Activated naive CD4-positive, alpha-beta T cell (primary cell): ENCODE measurements at regions not wholly inside any gene's neighbourhood (a gene's known extent, or its start where the extent isn't known, plus 50 kb on each side); places are given as distances from the start of the nearest gene placed in this dataset.

Experiments
- DNase-seq, 4 experiments: peaks; one replicate each; lab custom pipeline; 2025; lab: John Stamatoyannopoulos, UW

DNA sequence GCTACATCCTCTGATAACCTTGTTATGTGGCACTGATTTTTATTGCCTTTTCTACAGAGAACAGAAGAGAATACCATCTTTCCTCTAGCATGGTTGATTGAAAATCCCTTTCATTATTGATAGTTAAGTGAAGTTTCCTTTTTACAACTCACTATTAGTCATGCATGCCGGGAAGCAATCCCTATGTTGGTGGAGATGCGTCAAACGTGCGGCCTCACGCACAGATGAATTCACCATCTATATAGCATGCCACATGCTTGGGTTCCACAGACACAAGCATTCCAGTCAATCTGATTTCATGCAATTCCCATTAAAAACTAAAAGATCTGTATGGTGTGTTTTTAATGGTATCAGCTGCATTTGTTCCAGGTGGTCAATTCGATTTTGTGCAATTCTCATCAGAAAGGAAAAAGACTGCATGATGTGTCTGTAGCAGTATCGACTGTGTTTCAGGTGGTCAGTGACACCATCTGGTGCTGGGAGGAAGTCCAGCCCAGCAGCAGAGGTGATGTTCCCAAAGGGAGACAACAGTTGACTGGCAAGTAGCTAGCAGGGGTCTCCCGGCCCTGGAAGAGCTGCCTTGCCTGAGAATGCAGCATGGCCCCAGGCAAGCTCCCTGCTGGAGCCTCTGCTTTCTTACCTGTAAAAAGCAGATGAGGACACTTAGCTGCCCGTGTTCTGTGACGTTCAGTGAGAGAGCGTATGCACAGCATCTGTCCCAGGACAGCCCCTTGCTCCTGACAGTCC lies 151.3 kb upstream of the NCK2 start:
- no peak for DNase-seq

DNA sequence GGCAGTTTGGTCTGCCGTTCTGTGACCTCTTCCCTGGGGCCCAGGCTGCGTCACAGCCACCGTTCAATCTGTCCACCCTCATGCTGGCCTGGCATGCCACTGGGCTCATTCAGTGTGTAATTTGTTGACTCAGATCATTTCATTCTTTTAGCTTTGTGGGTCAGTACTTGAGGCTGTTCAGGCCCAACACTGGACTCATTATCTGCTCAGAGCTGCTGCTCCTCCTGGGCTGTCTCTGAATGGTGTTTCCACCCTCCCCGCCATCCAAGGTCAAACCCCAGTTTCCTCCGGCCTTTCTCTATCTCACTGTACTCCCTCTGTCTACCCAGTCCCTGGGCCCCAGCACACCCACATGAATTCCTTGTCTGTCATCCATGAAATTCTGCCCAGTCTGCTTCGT lies 152.4 kb upstream of the NCK2 start:
- DNase-seq: no peak

DNA sequence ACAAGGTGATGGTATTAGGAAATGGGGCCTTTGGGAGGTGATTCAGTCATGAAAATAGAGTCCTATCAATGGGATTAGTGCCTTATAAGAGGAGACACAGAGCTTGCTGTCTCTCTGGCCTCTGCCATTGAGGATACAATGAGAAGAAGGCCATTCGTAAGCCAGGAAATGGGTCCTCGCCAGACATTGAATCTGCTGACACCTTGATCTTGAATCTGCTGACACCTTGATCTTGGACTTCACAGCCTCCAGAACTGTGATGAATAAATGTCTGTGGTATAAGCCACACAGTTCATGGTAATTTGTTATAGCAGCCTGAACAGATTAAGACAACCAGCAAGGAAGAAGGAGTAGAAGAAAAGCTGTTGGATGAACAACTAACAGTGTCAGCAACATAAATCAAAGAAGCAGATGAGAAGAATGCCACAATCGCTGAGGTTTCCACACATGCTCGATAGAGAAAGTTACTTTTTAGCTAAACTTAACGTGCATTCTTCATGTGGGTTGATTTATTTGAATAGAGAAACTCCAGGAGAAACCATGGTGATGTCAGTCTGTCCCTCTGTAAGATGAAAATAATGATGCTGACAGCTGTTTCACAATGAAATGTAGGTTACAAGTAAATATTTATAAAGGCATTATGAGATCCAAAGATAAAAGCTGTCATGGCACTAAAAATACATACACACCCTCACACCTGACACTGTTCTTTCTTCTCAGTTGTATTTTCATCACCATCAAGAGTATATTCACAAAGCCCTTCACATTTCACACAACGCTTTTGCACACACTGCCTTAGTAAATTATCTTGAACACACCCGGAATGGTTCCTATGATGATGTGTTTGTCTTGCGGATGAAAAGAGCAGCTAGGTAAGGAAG lies 153.7 kb upstream of the NCK2 start:
- DNase-seq: no peak

DNA sequence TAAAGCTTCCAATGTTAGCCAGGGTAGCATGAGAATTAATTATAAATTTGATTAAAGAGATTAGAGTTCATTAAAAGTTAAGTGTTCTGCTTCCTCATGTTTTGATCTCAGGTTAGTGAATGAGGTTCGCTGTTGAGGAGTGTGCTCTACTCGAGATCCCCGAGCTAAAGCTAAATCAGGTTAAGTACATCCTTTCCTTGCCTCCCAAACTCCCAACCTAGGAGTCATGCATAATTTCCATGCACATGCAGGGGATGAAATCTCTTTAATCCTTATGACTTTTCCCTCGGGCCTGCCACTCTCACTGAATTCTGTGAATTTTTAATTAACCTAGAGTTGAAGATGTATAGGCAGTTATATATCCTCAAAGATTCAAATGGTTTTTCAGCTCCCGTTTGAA lies 156.1 kb upstream of the NCK2 start:
- DNase-seq: no peak

DNA sequence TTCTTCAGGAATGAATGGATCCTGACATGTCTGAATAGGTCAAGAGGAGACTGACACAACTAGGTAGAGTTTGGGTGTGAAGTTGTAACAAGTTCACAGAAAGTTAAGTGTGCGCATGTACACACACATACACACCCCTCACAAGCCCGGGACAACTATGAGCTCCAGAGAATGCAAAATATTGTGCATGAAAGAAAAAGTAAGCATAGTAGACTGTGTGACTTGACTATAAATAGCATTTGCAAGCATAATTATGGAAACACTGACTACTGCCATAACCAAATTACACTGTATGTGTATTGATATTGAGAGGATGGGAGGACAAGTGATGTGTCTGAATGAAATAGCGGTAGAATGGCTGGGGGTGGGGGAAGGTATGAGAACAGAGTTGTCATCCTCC lies 157.1 kb upstream of the NCK2 start:
- no peak for DNase-seq

DNA sequence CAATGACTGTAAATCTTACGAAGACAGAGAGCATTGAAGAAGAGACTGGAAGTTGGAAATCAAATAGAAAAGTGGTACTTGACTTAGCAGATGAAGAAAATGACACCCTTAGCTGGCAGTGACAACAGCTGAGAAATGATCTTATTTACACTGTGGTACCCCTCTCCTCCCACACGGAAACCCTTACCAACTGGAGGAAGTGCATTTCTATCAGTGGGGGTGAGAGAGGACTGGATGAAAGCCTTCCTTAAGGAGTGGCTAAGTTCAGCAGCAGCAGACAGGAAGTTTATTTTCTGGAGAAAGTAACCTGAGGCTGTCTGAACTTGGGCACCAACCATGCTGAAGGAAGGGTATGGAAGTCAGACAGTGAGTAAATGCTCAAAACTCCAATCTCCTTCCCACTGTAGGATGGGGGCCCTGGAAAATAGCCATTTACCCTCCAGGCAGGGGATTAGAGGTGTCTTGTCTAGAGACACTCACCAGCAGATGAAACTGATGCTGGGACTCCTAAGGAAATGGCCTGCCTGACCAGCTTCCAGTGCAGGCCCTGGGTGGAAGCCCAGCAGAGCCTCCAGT lies 160.2 kb upstream of the NCK2 start:
- DNase-seq: no peak

DNA sequence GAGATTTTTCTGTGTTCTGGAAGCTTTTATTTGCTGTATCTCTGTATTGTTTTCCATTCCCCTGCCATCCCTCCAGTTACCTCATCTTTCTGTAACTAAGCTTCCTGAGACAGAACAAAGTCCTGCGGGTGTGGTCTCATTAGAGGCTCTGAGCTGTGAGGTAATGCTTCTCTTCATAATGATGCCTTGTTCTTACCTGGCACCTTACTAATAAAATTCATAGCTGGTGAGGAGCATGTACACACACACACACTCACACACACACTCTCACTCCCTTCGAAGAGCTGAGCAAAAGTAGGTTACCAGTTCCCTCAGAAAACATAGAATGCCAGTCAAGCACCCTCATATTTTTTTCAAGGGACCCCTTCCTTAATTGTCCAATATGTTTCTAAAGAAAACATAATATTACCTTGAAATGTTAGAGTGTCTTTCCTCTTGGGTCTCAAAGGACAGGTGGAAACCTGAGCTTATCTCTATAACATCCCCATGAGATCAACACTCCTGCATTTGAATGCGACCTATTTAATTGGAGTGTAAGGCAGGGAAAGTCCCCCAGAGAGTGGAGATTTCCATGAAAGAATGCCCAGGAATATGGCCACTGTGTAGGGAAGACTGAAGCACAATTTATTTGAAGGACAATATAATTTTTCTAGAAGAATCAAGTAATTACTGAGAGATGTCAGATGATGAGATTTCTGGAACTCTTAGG lies 161.6 kb upstream of the NCK2 start:
- DNase-seq: no peak

DNA sequence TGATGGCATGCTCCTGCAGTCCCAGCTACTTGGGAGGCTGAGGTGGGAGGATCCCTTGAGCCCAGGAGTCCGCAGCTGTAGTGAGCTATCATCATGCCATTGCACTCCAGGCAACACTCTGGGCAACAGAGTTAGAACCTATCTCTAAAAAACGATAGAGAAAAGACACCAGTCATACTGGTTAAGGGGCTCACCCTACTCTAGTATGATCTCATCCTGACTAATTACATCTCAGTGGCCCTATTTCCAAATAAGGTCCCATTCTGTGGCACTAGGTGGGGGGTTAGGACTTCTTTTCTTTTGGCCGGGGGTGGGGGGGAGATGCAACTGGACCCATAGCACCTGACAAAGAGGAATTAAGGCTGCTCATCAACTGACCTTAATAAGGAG lies 163.2 kb upstream of the NCK2 start:
- DNase-seq: no peak

DNA sequence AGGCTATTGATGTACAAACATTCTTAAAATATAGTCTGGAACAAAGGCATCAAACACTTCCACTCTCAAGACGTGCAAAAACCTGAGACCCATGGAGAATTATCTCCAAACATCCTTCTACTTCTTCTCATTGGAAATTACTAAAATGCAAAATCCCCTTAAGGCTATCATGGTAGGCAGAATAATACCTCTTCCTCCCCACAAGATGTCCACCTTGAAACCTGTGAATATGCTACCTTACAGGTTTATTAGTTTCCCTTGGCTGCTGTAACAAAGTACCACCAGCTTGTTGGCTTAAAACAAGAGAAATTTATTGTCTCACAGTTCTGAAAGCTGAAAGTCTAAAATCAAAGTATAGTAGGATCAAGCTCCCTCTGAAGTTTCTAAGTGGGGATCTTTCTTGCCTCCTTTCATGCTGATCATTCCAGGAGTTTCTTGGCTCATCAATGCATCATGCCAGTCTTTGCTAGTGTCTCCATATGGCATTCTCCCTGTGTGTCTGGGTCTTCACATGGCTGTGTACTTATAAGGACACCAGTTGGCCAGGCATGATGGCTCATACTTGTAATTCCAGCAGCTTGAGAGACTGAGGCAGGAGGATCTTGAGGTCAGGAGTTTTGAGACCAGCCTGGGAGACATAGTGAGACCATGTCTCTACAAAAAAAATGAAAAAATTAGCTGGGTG lies 163.7 kb upstream of the NCK2 start:
- no peak for DNase-seq

DNA sequence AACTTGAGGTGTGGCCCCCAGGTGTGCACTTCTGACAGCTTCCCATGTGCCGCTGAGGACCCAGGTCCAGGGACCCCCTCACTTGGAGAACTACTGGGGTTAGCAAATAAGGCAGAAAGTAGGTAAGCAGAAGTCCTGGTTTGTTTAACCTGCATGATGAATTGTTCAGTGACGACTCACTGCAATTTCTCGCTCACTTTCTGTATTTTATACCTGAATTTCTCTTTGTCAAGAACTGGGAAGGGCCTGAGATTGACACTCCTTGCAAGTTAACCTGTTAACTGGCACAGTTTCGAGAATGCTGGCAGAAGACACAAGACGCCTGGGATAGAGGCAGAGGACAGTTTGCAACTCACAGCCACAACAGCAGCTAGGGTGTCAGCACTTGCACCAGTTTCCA lies 164.5 kb upstream of the NCK2 start:
- no peak for DNase-seq

DNA sequence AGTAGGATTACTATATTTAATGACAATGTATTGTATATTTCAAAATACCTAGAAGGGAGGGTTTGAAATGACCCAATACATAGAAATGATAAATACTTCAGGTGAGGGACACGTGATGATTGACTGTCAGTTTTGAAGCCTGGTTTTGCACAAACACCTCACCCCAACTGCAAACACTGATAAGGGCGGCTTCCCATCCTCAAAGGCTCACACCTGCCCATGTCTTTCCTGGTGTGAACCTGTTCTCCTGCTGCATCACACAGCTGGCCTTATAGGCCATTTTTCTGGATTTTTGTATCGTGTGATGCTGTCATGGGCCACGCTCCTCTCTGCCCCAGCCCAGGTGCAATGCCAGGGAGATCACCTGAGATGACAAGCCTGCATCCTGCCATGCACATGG lies 166.5 kb upstream of the NCK2 start:
- no peak for DNase-seq

DNA sequence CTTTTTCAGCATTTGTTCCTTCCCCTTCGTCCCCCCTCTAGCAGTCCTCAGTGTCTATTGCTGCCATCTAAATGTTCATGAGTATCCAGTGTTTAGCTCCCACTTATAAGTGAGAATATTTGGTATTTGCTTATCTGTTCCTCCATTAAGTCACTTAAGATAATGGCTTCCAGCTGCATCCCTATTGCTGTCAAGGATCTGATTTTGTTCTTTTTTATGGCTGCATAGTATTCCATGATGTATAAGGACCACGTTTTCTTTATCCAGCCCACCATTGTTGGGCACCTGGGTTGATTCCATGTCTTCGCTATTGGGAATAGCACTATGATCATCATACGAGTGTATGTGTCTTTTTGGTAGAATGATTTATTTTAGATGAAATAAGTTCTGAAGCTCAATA lies 166.9 kb upstream of the NCK2 start:
- no peak for DNase-seq

DNA sequence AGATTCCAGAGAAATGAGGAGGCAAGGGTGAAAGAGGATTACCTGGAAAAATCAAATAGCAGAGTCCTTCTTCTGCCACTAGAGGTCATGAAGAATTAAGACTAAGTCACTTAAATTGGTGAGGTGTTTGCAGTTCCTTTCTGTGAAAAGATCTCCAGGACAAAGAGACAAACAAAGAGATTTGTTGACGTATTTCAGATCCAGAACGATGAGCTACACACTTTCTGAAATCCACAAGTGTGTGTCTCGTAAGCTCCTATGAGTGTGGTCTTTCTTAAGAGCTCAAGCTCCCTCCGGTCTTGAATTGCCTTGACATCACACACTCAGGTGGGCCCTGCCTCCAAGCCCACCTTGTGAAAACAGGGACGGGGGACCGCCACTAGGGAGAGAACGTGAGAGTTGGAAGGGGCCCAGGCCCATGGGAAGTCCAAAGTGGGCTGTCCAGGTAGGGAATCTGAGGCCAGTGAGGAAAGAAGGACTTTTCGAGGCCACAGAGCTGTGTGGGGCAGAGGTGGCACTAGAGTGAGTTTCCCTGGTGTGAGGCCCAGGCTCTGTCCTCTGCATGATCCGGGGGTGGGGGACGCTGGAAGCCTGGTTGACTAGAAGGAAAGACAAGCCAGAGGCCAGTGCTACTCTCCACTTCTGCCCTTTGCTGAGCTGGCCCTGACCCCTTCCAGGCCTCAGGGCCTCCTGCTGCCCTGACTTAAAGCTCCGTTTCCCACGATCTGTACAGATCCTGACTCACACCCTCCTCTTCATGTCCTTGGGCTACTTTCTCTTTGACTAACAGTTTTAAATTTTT lies 168.1 kb upstream of the NCK2 start:
- no peak for DNase-seq

DNA sequence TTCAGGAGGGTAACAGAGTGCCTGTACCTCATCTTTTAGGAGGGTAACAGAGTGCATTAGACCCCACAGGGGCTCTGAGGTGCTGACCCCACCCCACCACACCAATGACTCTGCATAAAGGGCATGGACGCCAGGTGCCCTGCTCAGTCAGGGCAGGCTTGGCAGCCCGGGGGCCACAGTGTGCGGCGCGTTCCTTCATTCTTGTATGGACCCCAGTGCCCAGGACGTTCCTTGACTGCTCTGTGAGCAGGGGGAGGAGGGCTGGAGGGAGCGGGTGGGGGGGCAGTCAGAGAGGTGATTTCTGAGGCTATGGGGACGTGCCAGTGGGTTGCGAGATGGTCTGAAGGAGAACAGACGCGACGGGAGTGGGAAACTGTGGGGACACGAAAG lies 168.7 kb upstream of the NCK2 start:
- no peak for DNase-seq

DNA sequence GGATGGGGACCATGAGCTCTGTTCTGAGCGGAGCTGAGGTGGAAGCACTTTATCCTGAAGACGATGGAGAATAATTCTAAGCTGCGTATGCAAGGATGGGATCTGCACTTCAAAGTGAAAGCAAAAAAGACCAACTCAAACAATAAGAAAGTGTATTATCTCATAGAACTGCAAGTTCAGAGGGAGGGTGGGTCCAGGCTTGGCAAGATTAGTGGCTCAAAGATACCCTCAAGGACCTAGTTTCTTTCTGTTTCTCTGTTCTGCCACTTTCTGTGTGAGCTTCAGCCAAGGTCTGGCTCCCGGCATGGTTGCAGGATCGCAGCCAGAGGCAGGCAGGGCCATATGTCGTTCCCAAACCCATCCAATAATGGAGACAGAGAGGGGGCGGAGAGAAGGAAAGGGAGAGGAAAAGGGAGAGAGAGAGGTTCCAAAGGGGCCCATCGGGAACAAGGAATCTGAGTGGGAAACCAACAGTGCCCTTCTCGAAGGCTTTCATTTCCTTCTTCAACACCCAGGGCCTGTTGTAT lies 169.2 kb upstream of the NCK2 start:
- no peak for DNase-seq

DNA sequence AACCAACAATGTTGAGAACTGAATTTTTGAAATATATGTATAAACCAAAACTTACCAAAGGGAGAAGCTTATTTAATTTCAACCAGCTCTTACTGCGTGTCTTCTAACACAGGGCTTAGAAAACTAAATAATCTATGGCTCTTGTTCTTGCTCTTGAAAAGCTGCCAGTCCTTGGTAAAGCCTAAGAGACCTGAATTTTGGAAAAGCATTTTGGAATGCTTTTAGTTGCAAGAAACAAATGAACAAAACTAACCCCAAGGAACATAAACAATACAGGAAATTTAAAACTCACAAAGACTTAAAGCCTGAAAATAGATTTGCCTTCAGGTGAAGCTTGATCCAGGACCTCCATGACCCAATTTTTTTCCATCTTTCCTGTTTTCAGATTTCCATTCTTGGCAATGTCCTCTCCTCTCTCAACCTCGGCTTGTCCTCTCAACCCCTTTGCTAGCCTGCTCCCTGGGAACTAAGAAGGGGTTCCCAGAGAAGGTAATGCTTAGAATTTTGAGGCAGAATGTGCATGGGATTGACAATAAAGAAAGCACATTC lies 169.8 kb upstream of the NCK2 start:
- no peak for DNase-seq

DNA sequence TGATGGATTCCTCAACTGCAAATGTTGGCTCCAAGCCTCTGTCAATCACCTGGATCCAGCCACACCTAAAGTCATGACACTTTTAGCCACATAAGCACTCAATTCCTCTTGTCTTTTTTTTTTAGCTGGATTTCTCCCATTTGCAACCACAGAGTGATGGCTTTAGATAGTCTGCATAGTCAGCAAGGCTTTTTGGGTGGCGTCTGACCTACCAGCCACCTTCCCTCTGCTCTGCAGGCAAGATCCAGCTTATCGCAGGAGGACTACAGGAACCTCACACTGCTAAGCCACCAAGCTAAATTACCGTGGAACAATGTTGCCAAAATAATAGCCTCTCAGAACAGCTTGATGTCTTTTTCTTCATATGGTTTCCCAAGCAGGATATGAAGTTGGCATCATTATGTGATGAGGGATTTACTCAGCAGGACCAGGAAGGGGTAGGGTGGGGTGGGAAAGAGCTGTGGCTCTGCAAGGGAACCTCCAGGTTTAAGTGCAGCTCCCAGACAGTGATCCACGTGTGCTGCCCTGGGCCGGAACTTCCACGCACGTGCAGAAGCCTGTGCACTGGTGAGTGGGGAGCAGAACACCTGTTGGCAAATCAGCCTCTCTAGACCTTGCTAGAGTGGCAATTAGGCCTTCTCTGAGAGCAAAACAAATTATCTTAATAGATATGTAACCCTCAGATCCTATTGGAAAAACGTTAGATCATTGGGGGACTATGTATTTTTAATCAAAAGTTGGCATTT lies 170.6 kb upstream of the NCK2 start:
- DNase-seq: no peak

DNA sequence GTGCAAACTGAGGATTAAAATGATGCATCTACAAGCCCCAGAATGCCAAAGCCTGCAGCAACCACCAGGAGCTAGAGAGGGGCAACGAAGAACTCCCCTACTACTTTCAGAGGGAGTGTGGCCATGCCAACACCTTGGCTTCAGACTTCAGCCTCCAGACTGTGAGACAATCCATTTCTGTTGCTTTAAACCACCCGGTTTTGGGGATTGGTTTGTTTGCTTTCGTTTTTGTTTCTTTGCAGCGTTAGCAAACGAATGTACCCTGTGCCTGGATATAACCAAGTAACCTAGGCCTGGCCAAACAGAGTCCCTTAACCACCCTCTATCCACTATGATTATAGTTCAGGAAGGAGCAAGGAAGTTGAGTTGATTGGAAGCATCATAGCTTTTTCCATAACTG lies 171.2 kb upstream of the NCK2 start:
- no peak for DNase-seq

DNA sequence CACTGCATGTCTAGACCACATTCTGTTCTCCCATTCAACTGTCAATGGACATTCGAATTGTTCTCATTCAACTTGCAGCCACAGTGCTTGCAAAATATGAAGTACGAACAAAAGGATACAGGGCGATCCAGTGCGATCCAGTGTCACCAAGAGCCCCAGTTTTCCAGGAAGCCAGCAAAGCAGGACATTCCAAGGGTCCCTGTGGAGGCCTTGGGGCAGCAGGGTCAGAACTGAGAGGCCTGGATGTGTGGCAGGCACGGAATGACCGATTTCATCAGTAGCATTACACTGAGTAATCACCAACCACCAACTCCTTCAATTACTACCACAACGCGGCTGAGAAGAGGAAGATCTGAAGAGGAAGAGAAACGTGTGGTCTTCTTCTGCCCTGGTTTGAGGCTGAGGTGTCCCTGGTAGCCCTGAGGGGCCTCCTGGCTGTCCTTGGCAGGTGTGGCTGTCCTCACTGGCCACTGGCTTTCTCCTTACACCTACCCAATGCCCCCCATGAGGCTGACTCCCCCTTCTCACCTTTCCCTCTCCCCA lies 172.7 kb upstream of the FHL2 start:
- DNase-seq: no peak

DNA sequence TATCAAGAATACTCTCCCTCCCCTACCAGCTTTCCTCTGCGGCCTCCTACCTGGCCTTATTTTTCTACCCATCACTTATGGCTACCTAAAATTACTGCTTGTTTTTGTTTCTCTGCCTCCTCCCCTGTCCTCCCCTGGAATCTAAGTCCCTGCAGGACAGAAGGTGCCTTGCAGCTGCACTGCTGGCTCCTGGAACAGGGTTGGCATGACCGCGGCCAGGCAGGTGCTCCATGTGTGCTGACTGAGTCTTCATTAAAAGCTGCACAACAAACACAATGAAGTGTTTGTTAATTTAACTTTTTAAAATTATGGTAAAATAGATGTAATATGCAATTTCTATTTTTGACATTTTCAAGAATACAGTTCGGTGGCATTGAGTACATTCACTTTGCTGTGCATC lies 171.9 kb upstream of the FHL2 start:
- DNase-seq: no peak
